ENCODE measurements at regions not wholly inside any gene's neighbourhood (a gene's known extent, or its start where the extent isn't known, plus 50 kb on each side); places are given as distances from the start of the nearest gene placed in this dataset.

DNA sequence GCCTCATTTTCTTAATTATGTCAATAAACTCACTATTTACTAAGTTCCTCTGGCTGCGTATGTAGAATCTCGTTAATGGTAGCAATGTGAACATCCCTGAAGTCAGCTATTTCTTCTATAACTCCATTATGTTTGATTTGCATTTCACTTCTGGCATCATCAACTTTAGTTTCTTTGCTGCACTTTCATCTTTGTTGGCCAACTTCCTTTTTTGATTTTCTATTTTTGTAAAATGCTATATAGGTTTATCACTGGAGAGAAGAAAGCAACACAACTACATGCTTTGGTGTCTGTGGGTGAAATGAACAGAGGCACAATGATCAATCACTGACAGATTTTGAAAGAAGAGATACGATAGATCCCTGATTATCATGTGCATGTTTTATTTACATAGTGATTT, 58.5 kb upstream of the ATF7IP start:
- DNase-seq (ENCODE audit: low read depth, low spot score): no peak
- no peak overlapping the region for H3K4me3 ChIP-seq (ENCODE audit: low read length)

DNA sequence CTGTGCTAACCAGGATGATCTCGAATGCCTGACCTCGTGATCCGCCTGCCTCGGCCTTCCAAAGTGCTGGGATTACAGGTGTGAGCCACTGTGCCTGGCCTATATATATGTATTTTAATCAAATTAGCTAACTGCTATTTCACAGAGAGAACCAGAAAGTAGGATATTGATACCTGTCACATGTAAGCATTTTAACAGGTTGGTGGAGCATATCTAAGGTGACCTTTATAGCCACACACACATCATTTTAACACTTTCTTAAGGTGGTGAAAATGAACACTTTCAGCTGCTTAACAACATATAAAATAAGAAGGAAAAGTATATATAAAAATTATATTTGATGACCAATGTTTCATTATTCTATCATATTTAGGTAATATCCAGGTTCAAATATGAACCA, 57.0 kb upstream of the ATF7IP start:
- H3K4me3 ChIP-seq (ENCODE audit: low read length): no peak overlapping the region
- no peak for DNase-seq (ENCODE audit: low read depth, low spot score)

DNA sequence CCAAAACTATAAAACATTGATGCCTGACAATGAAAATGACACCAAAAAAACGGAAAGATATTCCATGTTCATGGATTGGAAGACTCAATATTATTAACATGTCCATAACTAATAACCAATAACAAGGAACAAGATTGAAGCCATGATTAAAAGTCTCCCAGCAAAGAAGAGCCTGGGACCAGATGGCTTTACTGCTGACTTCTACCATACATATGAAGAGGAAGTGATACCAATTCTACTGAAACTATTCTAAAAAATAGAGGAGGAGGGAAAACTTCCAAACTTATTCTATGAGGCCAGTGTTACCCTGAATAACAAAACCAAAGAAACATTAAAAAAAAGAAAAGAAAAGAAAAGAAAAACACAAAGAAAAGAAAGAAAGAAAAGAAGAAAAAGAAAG, 54.6 kb upstream of the ATF7IP start:
- no peak for DNase-seq (ENCODE audit: low read depth, low spot score)

DNA sequence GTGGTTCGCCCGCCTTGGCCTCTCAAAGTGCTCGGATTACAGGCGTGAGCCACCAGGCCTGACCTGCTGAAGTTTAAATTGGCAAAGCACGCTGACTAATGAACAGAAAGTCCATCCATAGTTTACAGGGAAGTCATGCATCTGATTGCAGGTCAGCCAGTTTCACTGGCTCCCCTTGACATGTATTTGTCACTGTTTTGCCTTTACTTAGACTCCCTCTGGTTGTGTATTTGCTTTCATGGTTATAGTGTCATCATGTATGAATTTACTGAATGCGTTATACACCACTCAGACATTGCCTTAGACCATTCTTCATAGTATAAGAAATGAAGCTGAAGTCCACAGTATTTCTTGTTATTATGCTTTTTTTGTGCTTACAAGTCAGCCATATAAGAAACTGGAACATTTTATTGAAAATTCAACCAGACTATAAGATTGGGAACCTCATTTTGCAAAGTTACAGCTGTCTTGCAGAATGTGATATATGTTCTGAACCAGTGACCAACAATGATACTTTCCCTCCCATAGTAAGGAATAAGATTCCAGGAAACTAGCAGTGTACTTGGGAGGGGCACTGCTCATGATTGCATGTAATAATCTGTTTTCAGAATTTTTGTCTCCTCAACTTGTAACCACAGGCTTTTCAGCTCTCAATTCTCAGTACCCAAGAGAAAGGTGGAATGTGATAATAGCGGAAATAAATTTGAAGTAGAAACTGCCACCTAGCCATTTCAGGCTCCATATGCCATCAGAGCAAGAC, 51.9 kb upstream of the ATF7IP start:
- no peak overlapping the region for H3K4me3 ChIP-seq (ENCODE audit: low read length)
- no peak for DNase-seq (ENCODE audit: low read depth, low spot score)

More for the DNA sequence above, 54.6 kb upstream of the ATF7IP start:
- H3K4me3 ChIP-seq (ENCODE audit: low read length): no peak overlapping the region

DNA sequence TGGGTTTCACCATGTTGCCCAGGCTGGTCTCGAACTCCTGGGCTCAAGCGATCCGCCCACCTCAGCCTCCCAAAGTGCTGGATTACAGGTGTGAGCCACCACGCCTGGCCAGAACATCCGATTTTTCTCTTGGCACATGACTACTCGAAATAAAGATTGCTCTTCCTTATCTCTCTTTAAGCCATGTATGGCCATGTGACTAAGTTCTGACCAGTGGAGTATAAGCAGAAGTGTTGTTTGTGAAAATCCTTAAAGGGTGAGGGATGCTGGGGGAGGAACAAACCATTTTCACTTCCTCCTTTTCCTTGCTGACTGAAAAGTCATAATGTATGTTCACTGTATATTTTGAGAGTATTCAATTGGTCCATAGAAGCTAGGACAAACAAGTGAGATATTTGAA, 50.7 kb upstream of the ATF7IP start:
- H3K4me3 ChIP-seq (ENCODE audit: low read length): no peak overlapping the region
- DNase-seq (ENCODE audit: low read depth, low spot score): no peak

DNA sequence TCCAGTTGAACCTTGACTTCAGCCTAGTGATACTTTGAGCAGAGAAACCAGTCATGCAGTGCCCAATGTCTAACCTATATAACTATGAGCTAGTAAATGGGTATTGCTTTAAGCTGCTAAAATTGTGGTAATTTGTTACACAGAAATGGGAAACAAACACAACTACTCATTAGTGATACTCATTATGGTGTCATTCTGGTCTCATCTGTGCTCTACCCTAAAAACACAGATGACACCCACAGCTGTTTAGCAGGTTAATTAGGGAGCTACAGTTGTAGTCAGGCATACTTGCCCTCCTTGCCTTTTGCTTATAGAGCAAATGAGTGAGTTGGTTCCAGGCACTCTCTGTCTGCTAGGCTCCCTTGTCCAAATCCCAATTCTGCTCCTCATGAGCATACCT, 50.0 kb upstream of the ATF7IP start:
- H3K4me3 ChIP-seq (ENCODE audit: low read length): no peak overlapping the region
- DNase-seq (ENCODE audit: low read depth, low spot score): no peak

All from Jurkat, Clone E6-1 (cell line).